ENCODE measurements at regions not wholly inside any gene's neighbourhood (a gene's known extent, or its start where the extent isn't known, plus 50 kb on each side); places are given as distances from the start of the nearest gene placed in this dataset.

- no peak for DNase-seq (ENCODE audit: low read depth, low spot score)
- Histone ChIP-seq H3K9me3 (replicated peaks; ENCODE audit: control insufficient read depth, insufficient read depth, low read length) (no peaks in the 10 kb centered on the region), H3K27ac (ENCODE audit: insufficient read depth, low read depth, low read length) (no peak overlapping the region), H3K9ac (replicated peaks; ENCODE audit: extremely low read depth, insufficient read depth, low read length) (no peak overlapping the region), H3K9me1 (replicated peaks; ENCODE audit: control insufficient read depth, extremely low read depth, insufficient read depth, low read length) (no peaks in the 10 kb centered on the region), H4K20me1 (replicated peaks; ENCODE audit: control insufficient read depth, extremely low read depth, insufficient read depth, low read length) (no peaks in the 10 kb centered on the region), H3K79me2 (ENCODE audit: control insufficient read depth, insufficient read depth, low read length) (no peaks in the 10 kb centered on the region), H2AFZ (ENCODE audit: low read depth, low read length) (no peak overlapping the region), H3K4me2 (ENCODE audit: insufficient read depth, low read length) (no peak overlapping the region), H3K4me3 (replicated peaks in 1 of 3; ENCODE audit: insufficient read depth in 1 of 3, low read depth in 1 of 3, low read length in 3 of 3) (no peak overlapping the region), H3K27me3 (ENCODE audit: control insufficient read depth in 2 of 2, insufficient read depth in 2 of 2, low read length in 2 of 2) (no peaks in the 10 kb centered on the region), H3K36me3 (ENCODE audit: control insufficient read depth in 2 of 2, extremely low read depth in 1 of 2, insufficient read depth in 2 of 2, low read length in 2 of 2) (no peaks in the 10 kb centered on the region), H3K4me1 (ENCODE audit: control insufficient read depth, extremely low read depth, insufficient read depth, low read length) (no peaks in the 10 kb centered on the region)
- dilution Hi-C loops (cut with MboI; ENCODE audit: extremely low pct_ligation_motif_present, low sequenced_read_pairs) = no loop called here
- no peak for FAIRE-seq
- POLR2A ChIA-PET = no interaction called here
- no TSS peak for BruUV-seq (replicated peaks)
- CTCF ChIA-PET = no interaction called here
- TF ChIP-seq EZH2 (IDR thresholded peaks at IDR 0.05; ENCODE audit: borderline replicate concordance, low read depth, low read length, severe bottlenecking) (no peak), POLR2A (IDR thresholded peaks at IDR 0.05; ENCODE audit: low read depth, low read length) (no peak), MYC (IDR thresholded peaks at IDR 0.05; ENCODE audit: low read depth, low read length) (no peak), POLR2AphosphoS5 (IDR thresholded peaks at IDR 0.05; ENCODE audit: insufficient read depth, low read depth, low read length) (no peak), GATA2 (IDR thresholded peaks at IDR 0.05; ENCODE audit: insufficient read depth, insufficient read length, low read depth, low read length) (no peak), FOS (IDR thresholded peaks at IDR 0.05; ENCODE audit: borderline replicate concordance, insufficient read depth, low read length) (no peak), MAX (IDR thresholded peaks at IDR 0.05; ENCODE audit: insufficient read depth, insufficient read length) (no peak), JUN (IDR thresholded peaks at IDR 0.05; ENCODE audit: borderline replicate concordance, insufficient read depth, insufficient read length, low read depth) (no peak)
- intact Hi-C loops (cut with micrococcal nuclease) = no loop called here
These were observed 154.6 kb downstream of the TRIM29 start for GRCh38 chr11:119983240-119983732.

All from endothelial cell of umbilical vein (primary cell).